GM23248 (cell line): ENCODE measurements at regions not wholly inside any gene's neighbourhood (a gene's known extent, or its start where the extent isn't known, plus 50 kb on each side); places are given as distances from the start of the nearest gene placed in this dataset.

ENCODE experiments used
- EZH2 ChIP-seq: fragments of 200-600 bp; sonication (generic); IDR thresholded peaks from 2 replicates; pipeline ENCODE4 v1.6.1; 2018; ENCODE audit warnings: antibody characterized with exemption, mild to moderate bottlenecking; ENCODE audit not compliant: insufficient read depth, poor library complexity, severe bottlenecking
- EZH2phosphoT487 ChIP-seq: fragments of 200-600 bp; sonication (generic); IDR thresholded peaks from 2 replicates; pipeline ENCODE4 v1.6.1; 2018; ENCODE audit warnings: antibody characterized with exemption, moderate library complexity, mild to moderate bottlenecking, low read depth; ENCODE audit not compliant: insufficient read depth

DNA sequence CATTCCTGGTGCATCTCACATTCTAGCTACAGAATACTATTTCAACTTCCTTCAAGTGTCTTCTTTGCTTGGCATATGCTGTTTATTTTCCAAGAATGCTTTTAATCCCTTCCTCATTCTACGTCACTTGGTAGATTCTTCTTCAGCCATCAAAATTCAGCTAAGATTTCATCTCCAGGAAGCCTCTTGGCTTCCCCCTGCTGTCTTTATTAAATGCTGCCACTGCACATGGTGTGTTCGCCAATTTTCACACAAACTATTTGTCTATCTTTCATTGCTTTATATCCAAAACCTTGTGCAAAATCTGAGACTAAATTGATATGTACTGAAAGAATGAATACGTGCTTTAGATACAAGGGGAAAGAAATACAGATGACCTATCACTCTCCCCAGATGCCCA is 253.0 kb downstream of the RFPL4B start:
- TF ChIP-seq EZH2 = no peak
- TF ChIP-seq EZH2phosphoT487 = no peak
